ENCODE measurements at regions not wholly inside any gene's neighbourhood (a gene's known extent, or its start where the extent isn't known, plus 50 kb on each side); places are given as distances from the start of the nearest gene placed in this dataset.

DNA sequence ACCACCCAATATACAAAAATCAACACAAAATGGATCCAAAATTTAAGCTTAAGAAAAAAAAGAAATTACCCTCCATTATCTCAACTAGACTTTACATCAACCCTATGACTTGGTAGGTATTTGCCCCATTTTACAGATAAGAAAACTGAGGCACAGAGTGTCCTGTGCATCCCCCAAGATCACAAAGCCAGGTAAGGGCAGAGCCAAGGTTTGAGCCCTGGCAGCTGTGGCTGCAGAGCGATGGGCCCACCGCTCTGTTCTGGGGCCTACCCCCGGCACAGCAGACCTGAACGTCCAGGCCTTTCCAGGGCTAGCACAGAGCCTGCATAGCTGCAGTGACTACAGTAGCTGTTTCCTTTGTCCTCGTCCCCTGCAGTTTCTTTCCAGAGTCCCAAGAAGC is 417.6 kb downstream of the SOX9 start:
- TF ChIP-seq POLR2A (IDR thresholded peaks at IDR 0.05) = no peak
- TF ChIP-seq, protein P1, sequence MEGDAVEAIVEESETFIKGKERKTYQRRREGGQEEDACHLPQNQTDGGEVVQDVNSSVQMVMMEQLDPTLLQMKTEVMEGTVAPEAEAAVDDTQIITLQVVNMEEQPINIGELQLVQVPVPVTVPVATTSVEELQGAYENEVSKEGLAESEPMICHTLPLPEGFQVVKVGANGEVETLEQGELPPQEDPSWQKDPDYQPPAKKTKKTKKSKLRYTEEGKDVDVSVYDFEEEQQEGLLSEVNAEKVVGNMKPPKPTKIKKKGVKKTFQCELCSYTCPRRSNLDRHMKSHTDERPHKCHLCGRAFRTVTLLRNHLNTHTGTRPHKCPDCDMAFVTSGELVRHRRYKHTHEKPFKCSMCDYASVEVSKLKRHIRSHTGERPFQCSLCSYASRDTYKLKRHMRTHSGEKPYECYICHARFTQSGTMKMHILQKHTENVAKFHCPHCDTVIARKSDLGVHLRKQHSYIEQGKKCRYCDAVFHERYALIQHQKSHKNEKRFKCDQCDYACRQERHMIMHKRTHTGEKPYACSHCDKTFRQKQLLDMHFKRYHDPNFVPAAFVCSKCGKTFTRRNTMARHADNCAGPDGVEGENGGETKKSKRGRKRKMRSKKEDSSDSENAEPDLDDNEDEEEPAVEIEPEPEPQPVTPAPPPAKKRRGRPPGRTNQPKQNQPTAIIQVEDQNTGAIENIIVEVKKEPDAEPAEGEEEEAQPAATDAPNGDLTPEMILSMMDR (IDR thresholded peaks at IDR 0.05) = no peak

All from Peyer's patch (tissue), 4 donors.